IMR-90 (cell line): ENCODE measurements at regions not wholly inside any gene's neighbourhood (a gene's known extent, or its start where the extent isn't known, plus 50 kb on each side); places are given as distances from the start of the nearest gene placed in this dataset.

Source experiments
- ATAC-seq: fragments of 200-7000 bp; cut with Tn5 transposase; 2 replicates; pipeline ENCODE4 v1.9.1; 2020; ENCODE audit warnings: low read depth, mild to moderate bottlenecking, moderate library complexity
- BruUV-seq: library from RNA; stranded (reverse); fragments of 400-500 nt; replicated peaks from 2 replicates; lab custom pipeline; 2021; lab: Mats Ljungman, UMichigan
- CTCF ChIA-PET: fragments of 300-600 bp; formaldehyde crosslinking; extraction: SDS; loops from one replicate; lab custom pipeline; 2021; ENCODE audit warnings: antibody characterized with exemption; lab: Yijun Ruan, JAX
- POLR2A ChIA-PET: fragments of 300-600 bp; sonication (Branson Sonifier 250); formaldehyde crosslinking; loops from one replicate; lab custom pipeline; 2022; ENCODE audit warnings: antibody characterized with exemption; ENCODE audit not compliant: unreplicated experiment; lab: Charles Lee
- DNase-seq: peaks from one replicate; pipeline ENCODE4 v3.0.0; 2013
- H2AFZ ChIP-seq: replicated peaks from 2 replicates; pipeline ENCODE3; 2013; ENCODE audit warnings: low read length, mild to moderate bottlenecking; ENCODE audit not compliant: poor library complexity
- H2AK5ac ChIP-seq: 2 replicates; pipeline ENCODE4 v1.6.1; 2013; ENCODE audit warnings: low read depth, low read length, inconsistent platforms
- H2AK9ac ChIP-seq: replicated peaks from 2 replicates; pipeline ENCODE3; 2013; ENCODE audit warnings: mild to moderate bottlenecking, low read depth, low read length, moderate library complexity; ENCODE audit not compliant: poor library complexity
- H2BK120ac ChIP-seq: 2 replicates; pipeline ENCODE4 v1.6.1; 2013; ENCODE audit warnings: low read depth, low read length, inconsistent platforms
- H2BK15ac ChIP-seq: 3 replicates; pipeline ENCODE4 v1.6.1; 2013; ENCODE audit warnings: low read depth, low read length, inconsistent platforms
- H2BK20ac ChIP-seq: 2 replicates; pipeline ENCODE4 v1.6.1; 2013; ENCODE audit warnings: low read depth, mild to moderate bottlenecking, inconsistent platforms, low read length, moderate library complexity
- H2BK5ac ChIP-seq: 2 replicates; pipeline ENCODE4 v1.6.1; 2013; ENCODE audit warnings: mild to moderate bottlenecking, low read depth, low read length, inconsistent platforms; ENCODE audit not compliant: poor library complexity, severe bottlenecking
- H3K14ac ChIP-seq: replicated peaks from 2 replicates; pipeline ENCODE4 v1.6.1; 2013; ENCODE audit warnings: low read depth, low read length, inconsistent platforms
- H3K18ac ChIP-seq: 2 replicates; pipeline ENCODE4 v1.6.1; 2013; ENCODE audit warnings: low read depth, low read length, control low read depth
- H3K23ac ChIP-seq: 2 replicates; pipeline ENCODE4 v1.6.1; 2013; ENCODE audit warnings: low read depth, low read length, inconsistent platforms
- H3K27ac ChIP-seq: 2 replicates; pipeline ENCODE4 v1.5.1; 2013; ENCODE audit warnings: mild to moderate bottlenecking, control low read depth, low read length; ENCODE audit not compliant: insufficient read depth
- H3K27me3 ChIP-seq: 2 replicates; pipeline ENCODE4 v1.6.1; 2013; ENCODE audit warnings: low read length; ENCODE audit not compliant: control insufficient read depth, insufficient read depth
- H3K36me3 ChIP-seq: 2 replicates; pipeline ENCODE4 v1.6.1; 2013; ENCODE audit warnings: low read length, mixed read lengths; ENCODE audit not compliant: control insufficient read depth, insufficient read depth
- H3K4ac ChIP-seq: 2 replicates; pipeline ENCODE4 v1.6.1; 2013; ENCODE audit warnings: low read depth, low read length, inconsistent platforms
- H3K4me1 ChIP-seq: 2 replicates; pipeline ENCODE4 v1.6.1; 2013; ENCODE audit warnings: low read length, mixed read lengths; ENCODE audit not compliant: control insufficient read depth, insufficient read depth
- H3K4me2 ChIP-seq: 2 replicates; pipeline ENCODE4 v1.6.1; 2013; ENCODE audit warnings: low read depth, mild to moderate bottlenecking, control low read depth, low read length, moderate library complexity
- H3K4me3 ChIP-seq: 2 replicates; pipeline ENCODE4 v1.5.1; 2013; ENCODE audit warnings: low read depth, mild to moderate bottlenecking, control low read depth, low read length, moderate library complexity; ENCODE audit not compliant: insufficient read depth
- H3K56ac ChIP-seq: 2 replicates; pipeline ENCODE4 v1.6.1; 2013; ENCODE audit warnings: low read length, inconsistent platforms; ENCODE audit not compliant: insufficient read depth; ENCODE audit errors: extremely low read depth
- H3K79me1 ChIP-seq, 2 experiments: 2 replicates each; pipeline ENCODE4 v1.6.1; 2013; ENCODE audit warnings: low read length in 2 of 2, inconsistent platforms in 1 of 2, low read depth in 1 of 2
- H3K9ac ChIP-seq: 2 replicates; pipeline ENCODE4 v1.6.1; 2013; ENCODE audit warnings: low read depth, low read length, control low read depth
- H3K9me1 ChIP-seq: 2 replicates; pipeline ENCODE4 v1.6.1; 2013; ENCODE audit warnings: low read length, inconsistent platforms; ENCODE audit not compliant: insufficient read depth
- H3K9me3 ChIP-seq: 2 replicates; pipeline ENCODE4 v1.6.1; 2013; ENCODE audit warnings: low read length; ENCODE audit not compliant: control insufficient read depth, insufficient read depth
- H4K20me1 ChIP-seq: 2 replicates; pipeline ENCODE4 v1.6.1; 2013; ENCODE audit warnings: low read length, inconsistent platforms; ENCODE audit not compliant: insufficient read depth
- H4K5ac ChIP-seq: 2 replicates; pipeline ENCODE4 v1.6.1; 2013; ENCODE audit warnings: mild to moderate bottlenecking, low read depth, low read length, control low read depth
- H4K8ac ChIP-seq, 2 experiments: 2 replicates each; pipeline ENCODE4 v1.6.1; 2013; ENCODE audit warnings: low read depth in 2 of 2, low read length in 2 of 2, control low read depth in 1 of 2, inconsistent platforms in 1 of 2
- H4K91ac ChIP-seq: 2 replicates; pipeline ENCODE4 v1.6.1; 2013; ENCODE audit warnings: low read depth, low read length, inconsistent platforms; ENCODE audit not compliant: insufficient read depth
- BHLHE40 ChIP-seq: fragments of 150-350 bp; IDR thresholded peaks from 2 replicates; pipeline ENCODE4 v1.6.1; 2016; ENCODE audit warnings: mild to moderate bottlenecking, low read depth, low read length
- CHD1 ChIP-seq: IDR thresholded peaks from 2 replicates; pipeline ENCODE4 v1.6.1; 2012; ENCODE audit warnings: low read depth, low read length, improper control_type of control experiment
- WGBS, 2 experiments: methylation state at CpG; one replicate each; pipeline versions ENCODE4 v1.1.5 to v1.1.7; 2013; ENCODE audit warnings: missing lambda C conversion rate in 2 of 2; ENCODE audit not compliant: insufficient read length in 1 of 2; ENCODE audit errors: extremely low coverage in 2 of 2; 5-methylcytosine and 5-hydroxymethylcytosine counted together
- dilution Hi-C: fragments of 300-500 bp; cut with HindIII; formaldehyde crosslinking; loops from one replicate; pipeline ENCODE4 v1.14.3; 2018; ENCODE audit warnings: low sequenced_read_pairs; ENCODE audit not compliant: unreplicated experiment
- in situ Hi-C: fragments of 300-500 bp; cut with MboI; formaldehyde crosslinking; loops from 3 replicates; pipeline ENCODE4 v1.14.3; 2019; ENCODE audit warnings: low sequenced_read_pairs, inconsistent platforms, mixed read lengths
- intact Hi-C: fragments of 100-400 bp; cut with micrococcal nuclease; formaldehyde crosslinking; loops from 2 replicates; pipeline ENCODE4 v1.10.0; 2022
- TF ChIP-seq, protein P1 (sequence below): conservative IDR thresholded peaks from 2 replicates; pipeline ENCODE4 v1.5.1; 2012; ENCODE audit warnings: mild to moderate bottlenecking, low read depth, low read length, improper control_type of control experiment
- TF ChIP-seq, protein P2 (sequence below): fragments of 150-350 bp; IDR thresholded peaks from 2 replicates; pipeline ENCODE4 v1.6.1; 2017; ENCODE audit warnings: mild to moderate bottlenecking, antibody characterized with exemption, low read length, low read depth

DNA sequence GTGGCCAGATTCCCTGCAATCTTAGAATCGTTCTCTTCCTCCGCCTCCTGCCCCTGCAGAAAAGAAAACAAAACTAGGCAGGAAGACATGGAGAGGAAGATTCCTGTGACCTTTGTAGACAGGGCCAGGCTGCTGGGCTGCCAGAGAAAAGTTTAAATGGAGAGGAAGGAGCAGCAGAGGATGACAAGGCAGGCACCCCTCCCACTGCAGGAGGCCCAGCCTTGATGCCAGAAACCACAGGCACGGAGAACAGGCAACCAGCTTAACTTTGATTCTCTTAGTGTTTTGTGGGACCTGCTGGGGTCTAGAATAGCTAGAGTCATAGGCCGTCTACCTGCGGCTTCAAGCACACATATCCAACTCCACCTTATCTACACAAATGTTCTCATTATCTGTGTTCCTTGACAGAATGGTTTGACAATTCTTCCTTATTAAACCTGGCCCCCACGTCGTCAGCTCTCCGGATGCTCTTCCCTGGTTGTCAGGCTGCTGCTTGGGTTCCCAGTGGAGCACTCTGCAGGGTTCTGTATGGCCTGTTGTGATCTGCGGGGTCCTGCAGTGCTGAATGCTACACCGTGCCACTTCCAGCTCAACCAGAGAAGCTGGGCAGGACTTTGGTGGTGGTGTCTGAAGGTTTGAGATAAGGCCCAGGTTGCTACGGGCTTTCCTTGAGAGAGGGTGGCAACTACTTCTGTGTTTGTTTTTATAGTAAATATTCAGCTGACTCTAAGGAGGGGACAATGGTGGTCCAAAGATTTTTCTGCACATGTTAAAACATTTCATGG lies 609.5 kb downstream of the AACS start:
- H3K4me1 ChIP-seq = no peaks in the 10 kb centered on the region
- no peak overlapping the region for H3K27ac ChIP-seq
- no peak overlapping the region for H2BK5ac ChIP-seq
- H4K8ac ChIP-seq = no peak overlapping the region
- dilution Hi-C loops = no loop called here
- no TSS peak for BruUV-seq
- ATAC-seq (no peak), DNase-seq (no peak)
- no peaks in the 10 kb centered on the region for H3K36me3 ChIP-seq
- H3K14ac ChIP-seq = no peak overlapping the region
- no peak overlapping the region for H3K23ac ChIP-seq
- H3K18ac ChIP-seq = no peak overlapping the region
- H3K56ac ChIP-seq = no peak overlapping the region
- ChIA-PET POLR2A (no interaction called here), CTCF (no interaction called here)
- no peak overlapping the region for H4K5ac ChIP-seq
- intact Hi-C loops = no loop called here
- WGBS, 2 experiments = 40% methylated on average over 1 of the region's 11 CpGs; no CpG with 5 or more reads in 1 of the 2 experiments
- H3K27me3 ChIP-seq = no peaks in the 10 kb centered on the region
- no peaks in the 10 kb centered on the region for H3K79me1 ChIP-seq
- H3K9ac ChIP-seq = no peak overlapping the region
- H2BK20ac ChIP-seq = no peak overlapping the region
- no peak overlapping the region for H4K91ac ChIP-seq
- H3K4ac ChIP-seq = no peak overlapping the region
- H2BK15ac ChIP-seq = no peak overlapping the region
- H2AK5ac ChIP-seq = no peak overlapping the region
- H4K20me1 ChIP-seq = no peaks in the 10 kb centered on the region
- in situ Hi-C loops = no loop called here
- H3K4me2 ChIP-seq = no peak overlapping the region
- H3K4me3 ChIP-seq = no peak overlapping the region
- H2AK9ac ChIP-seq = no peak overlapping the region
- no peak overlapping the region for H2AFZ ChIP-seq
- peaks cover 10% of the 10 kb centered on the region for H3K9me3 ChIP-seq
- TF ChIP-seq, protein P1, sequence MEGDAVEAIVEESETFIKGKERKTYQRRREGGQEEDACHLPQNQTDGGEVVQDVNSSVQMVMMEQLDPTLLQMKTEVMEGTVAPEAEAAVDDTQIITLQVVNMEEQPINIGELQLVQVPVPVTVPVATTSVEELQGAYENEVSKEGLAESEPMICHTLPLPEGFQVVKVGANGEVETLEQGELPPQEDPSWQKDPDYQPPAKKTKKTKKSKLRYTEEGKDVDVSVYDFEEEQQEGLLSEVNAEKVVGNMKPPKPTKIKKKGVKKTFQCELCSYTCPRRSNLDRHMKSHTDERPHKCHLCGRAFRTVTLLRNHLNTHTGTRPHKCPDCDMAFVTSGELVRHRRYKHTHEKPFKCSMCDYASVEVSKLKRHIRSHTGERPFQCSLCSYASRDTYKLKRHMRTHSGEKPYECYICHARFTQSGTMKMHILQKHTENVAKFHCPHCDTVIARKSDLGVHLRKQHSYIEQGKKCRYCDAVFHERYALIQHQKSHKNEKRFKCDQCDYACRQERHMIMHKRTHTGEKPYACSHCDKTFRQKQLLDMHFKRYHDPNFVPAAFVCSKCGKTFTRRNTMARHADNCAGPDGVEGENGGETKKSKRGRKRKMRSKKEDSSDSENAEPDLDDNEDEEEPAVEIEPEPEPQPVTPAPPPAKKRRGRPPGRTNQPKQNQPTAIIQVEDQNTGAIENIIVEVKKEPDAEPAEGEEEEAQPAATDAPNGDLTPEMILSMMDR = no peak
- TF ChIP-seq BHLHE40 = no peak
- TF ChIP-seq, protein P2, sequence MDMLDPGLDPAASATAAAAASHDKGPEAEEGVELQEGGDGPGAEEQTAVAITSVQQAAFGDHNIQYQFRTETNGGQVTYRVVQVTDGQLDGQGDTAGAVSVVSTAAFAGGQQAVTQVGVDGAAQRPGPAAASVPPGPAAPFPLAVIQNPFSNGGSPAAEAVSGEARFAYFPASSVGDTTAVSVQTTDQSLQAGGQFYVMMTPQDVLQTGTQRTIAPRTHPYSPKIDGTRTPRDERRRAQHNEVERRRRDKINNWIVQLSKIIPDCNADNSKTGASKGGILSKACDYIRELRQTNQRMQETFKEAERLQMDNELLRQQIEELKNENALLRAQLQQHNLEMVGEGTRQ = no peak
- no peak for TF ChIP-seq CHD1
- no peak overlapping the region for H2BK120ac ChIP-seq
- no peaks in the 10 kb centered on the region for H3K9me1 ChIP-seq
